Loucy (cell line): ENCODE measurements at regions not wholly inside any gene's neighbourhood (a gene's known extent, or its start where the extent isn't known, plus 50 kb on each side); places are given as distances from the start of the nearest gene placed in this dataset.

Source experiments
- EZH2phosphoT487 ChIP-seq: fragments of 200-600 bp; IDR thresholded peaks from 2 replicates; pipeline ENCODE4 v1.6.1; 2018; ENCODE audit warnings: antibody characterized with exemption, mild to moderate bottlenecking, moderate library complexity, borderline replicate concordance
- TF ChIP-seq, protein P1 (sequence below): fragments of 200-600 bp; sonication (generic); conservative IDR thresholded peaks from 2 replicates; pipeline ENCODE4 v1.5.1; 2014; ENCODE audit warnings: mild to moderate bottlenecking, antibody characterized with exemption, low read length

DNA sequence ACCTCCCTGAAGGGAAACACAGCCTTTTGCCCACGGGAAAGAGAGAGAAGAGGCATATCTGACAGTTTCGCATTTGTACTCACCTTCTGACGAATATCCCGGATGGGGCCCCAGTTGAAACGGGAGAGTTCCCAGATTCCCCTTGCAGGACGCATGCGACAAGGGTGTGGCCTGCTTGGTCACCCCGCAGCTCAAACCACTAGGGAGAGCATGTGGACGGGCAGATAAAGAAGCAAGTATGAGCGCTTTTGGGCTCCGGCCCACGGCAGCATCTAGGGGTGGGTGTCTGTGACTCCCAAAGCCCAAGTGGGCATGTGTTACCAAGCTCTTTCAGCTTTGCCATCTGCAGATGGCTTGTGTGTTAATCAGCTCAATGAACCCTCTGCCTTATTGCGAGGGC, 70.1 kb upstream of the MED14 start:
- TF ChIP-seq, protein P1, sequence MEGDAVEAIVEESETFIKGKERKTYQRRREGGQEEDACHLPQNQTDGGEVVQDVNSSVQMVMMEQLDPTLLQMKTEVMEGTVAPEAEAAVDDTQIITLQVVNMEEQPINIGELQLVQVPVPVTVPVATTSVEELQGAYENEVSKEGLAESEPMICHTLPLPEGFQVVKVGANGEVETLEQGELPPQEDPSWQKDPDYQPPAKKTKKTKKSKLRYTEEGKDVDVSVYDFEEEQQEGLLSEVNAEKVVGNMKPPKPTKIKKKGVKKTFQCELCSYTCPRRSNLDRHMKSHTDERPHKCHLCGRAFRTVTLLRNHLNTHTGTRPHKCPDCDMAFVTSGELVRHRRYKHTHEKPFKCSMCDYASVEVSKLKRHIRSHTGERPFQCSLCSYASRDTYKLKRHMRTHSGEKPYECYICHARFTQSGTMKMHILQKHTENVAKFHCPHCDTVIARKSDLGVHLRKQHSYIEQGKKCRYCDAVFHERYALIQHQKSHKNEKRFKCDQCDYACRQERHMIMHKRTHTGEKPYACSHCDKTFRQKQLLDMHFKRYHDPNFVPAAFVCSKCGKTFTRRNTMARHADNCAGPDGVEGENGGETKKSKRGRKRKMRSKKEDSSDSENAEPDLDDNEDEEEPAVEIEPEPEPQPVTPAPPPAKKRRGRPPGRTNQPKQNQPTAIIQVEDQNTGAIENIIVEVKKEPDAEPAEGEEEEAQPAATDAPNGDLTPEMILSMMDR, result no peak
- no peak for TF ChIP-seq EZH2phosphoT487
